ENCODE measurements at regions not wholly inside any gene's neighbourhood (a gene's known extent, or its start where the extent isn't known, plus 50 kb on each side); places are given as distances from the start of the nearest gene placed in this dataset.

DNA sequence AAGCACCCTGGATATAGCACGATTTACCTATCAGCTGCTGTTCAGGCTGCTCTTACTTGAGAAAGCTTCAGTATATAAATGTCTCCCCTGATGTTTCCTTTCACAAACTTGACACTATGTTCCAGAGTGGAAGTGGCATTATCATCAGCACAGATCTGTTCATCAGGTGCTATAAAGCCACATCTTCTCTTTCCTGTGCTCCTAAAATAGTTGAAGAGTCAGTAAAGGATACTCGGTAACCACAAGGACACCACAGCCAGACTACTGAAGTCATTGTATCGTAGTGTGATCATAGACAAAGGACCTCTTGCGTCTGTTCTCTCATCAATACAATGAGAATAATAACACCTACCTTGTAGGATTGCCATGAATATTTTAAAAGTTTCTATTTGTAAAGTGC lies 841.0 kb upstream of the CELF4 start:
- no peak for DNase-seq (ENCODE audit: low spot score)

- DNase-seq (ENCODE audit: low spot score), result no peak
Observed at GRCh38 chr18:38402509-38402908, 836.9 kb upstream of the CELF4 start.

GRCh38 chr18:38397094-38397493 lies 831.5 kb upstream of the CELF4 start:
- no peak for DNase-seq (ENCODE audit: low spot score)

GRCh38 chr18:38386146-38386545 lies 820.5 kb upstream of the CELF4 start:
- no peak for DNase-seq (ENCODE audit: low spot score)

DNA sequence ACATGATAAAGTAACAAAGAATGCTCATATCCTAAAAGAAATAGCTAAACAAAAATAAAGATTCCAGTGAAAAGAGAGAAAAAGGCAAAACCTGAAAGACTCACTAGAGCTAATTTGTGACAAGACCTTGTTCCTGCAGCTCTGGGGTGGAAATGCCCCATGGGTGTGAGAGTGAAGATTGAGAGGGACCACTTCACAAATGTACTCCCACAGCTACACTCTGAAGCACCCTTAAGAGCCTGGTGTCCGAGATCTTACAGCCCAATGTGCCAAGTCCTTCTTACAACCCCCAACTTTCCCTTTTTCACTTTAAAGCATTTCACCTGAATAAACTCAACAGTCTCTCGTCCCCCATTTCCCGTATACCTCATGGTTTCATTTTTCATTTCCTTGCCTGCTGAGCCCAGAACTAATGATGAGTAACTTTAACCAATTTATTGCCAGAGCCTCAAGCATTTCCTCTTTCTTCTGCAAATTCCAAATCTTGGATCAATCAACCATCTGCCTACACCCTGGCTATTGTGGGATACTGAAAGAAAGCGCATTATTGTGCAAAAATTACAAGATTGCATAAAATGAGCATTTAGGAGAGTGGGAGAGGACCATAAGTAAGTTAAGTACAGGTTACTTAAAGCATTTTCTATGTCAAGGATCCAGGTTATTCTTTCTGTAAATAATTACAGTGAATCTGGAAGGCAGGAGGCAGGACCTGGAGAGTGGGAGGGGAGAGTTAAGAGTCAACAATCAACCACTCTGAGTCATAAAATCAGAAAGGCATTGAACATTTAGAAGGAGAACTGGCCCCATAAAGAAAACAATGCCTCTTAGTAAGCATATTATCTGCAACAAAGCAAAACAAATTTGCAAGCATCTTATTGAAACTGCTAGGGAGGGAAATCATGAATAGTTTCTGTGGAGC lies 804.4 kb upstream of the CELF4 start:
- DNase-seq (ENCODE audit: low spot score), result no peak

DNA sequence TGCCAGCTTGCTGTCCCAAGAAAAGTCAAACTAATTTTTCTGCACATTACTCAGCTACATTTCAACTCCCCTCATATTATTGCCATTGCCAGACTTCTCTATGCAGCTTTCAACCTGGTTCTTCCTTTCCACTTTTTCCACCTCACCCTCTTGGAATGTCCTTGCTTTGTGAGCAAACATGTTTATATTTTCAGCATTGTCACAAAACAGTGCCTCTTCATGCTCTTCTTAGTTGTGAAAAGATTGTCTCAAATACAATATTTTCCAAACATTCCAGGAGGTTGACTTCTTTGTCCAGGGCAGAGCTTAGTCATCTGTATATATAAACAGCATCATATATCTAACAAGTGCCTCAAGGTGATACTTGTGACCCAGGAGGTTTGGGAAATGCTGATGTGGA lies 803.3 kb upstream of the CELF4 start:
- no peak for DNase-seq (ENCODE audit: low spot score)

- DNase-seq (ENCODE audit: low spot score), result no peak
Observed at GRCh38 chr18:38368246-38368645, 802.6 kb upstream of the CELF4 start.

DNA sequence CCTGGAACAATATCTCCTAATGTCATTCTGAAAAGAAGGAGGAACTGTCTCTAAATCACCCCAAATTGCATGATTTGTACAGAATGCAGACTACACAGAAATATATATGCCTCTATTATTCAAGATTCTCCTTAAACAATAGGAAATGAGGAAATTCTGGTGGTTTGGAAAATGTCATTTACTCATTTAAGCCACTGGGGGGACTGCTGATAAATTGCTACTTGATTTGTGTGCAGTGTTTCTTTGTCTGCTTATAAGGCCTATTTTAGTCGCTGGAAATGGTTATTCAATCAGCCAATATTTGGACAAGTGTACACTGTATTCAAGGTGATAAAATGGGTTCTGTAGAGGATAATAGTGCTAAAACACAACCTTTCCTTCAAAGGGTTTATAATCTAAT lies 801.9 kb upstream of the CELF4 start:
- DNase-seq (ENCODE audit: low spot score), result no peak

GRCh38 chr18:38362286-38362792 lies 796.7 kb upstream of the CELF4 start:
- DNase-seq (ENCODE audit: low spot score), result no peak

DNA sequence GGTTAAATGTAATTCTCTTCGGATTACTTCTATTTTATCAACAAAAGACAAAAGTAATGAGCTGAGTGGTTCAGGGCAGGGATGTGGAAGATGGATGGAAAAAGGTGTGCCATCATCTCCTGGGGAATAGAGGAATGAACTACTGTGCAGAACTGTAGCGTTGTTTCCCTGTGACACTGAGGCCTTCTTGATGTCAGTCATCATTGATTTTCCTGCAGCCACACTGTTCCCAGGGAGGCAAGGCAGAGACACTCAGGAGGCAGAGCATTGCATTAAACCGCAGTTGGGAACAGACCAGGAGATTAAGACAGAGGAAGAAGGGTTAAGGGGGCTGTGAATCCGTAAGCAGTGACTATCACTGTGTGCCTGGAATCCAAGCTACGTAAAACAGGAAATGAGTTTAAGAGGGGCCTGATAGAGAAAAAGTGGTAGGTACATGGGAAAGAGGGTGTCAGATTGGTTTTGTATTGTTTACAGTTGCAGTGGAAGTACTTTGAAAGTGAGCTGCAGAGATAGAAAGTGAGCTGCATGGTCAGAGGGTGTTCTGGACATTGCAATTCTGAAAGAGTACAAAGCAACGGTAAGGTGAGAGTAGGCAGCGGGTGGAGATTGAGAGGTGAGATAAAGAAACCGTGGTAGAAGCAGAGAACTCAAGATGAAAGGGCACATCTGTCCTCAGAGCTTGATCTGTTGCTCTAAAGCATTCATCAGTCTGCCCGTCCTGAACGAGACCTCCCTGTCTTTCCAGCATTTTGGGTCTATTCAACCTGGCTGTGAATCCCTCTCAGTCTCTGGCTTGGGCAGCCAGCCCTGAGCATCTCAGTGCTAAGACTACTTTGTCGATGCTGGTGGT lies 793.4 kb upstream of the CELF4 start:
- no peak for DNase-seq (ENCODE audit: low spot score)

- DNase-seq (ENCODE audit: low spot score), result no peak
Observed at GRCh38 chr18:38353149-38353548, 787.6 kb upstream of the CELF4 start.

- DNase-seq (ENCODE audit: low spot score), result no peak
Observed at GRCh38 chr18:38350141-38350540, 784.5 kb upstream of the CELF4 start.

DNA sequence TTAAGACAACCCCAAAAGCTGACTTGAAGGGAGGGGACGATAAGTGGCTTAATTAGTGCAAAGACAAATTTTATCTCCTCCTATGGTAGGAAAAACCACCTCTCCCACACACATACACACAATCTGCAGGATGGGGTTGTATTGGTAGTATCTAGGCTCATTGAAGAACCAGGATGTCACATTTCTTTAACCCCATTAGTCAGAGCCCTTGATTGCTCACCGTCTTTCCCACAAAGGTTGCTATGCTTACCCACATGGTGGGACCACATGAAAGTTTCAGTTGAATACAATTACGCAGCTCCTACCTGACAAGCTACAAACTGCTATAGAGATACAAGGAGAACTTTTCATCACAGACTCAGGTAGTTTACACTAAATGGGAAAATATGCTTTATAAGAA lies 765.0 kb upstream of the CELF4 start:
- no peak for DNase-seq (ENCODE audit: low spot score)

- DNase-seq (ENCODE audit: low spot score), result no peak
Observed at GRCh38 chr18:38329145-38329544, 763.5 kb upstream of the CELF4 start.

DNA sequence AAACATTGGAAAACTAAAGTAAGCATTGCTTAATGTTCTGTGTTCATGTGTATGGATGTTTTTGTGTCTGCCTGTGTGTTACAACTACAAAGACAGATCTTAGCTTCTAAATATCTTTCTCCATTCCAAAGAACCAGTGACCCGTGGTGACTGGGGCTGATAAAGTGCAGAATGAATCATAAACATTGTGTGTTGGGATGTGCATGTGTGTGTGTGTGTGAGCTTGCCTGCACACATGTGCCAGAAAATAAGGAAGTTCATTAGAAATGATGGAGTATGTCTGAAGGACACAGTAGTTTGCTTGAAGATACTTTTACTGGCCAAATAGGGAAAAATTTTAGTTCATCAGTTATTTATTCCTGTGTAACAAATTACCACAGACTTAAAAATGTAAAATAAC lies 756.6 kb upstream of the CELF4 start:
- no peak for DNase-seq (ENCODE audit: low spot score)

DNA sequence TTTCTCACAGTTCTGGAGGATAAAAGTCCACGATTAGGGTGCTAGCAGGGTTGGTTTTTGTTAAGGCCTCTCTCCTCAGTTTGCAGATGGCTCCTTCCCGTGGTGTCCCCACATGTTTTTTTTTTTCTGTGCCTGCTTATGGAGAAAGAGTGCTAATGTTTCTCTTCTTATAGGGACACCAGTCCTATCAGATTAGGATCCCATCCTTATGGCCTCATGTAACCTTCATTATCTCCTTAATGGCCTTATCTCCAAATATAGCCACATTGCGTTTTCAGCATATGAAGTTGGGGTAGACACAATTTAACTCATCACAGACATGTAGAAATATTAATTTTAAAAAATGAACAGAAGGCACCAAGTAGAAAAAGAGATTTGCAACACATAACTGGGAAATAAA lies 755.7 kb upstream of the CELF4 start:
- DNase-seq (ENCODE audit: low spot score), result no peak

DNA sequence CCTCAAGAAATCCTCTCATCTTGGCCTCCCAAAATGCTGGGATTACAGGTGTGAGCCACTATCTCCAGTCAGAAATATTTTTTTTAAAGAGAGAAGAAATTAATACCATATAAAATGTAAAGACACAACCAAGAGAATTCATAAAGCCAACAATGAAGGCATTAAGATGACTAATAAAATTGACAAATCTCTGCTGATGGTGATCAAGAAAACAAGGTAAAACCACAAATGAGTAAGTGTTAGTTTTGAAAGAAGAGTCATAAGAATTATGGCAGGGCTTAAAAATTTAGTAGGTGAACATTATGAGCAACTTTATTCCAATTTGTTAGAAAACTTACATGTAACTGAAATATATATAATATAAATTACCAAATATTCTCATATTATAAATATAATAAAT lies 752.8 kb upstream of the CELF4 start:
- DNase-seq (ENCODE audit: low spot score), result no peak

GRCh38 chr18:38313831-38314230 lies 748.2 kb upstream of the CELF4 start:
- DNase-seq (ENCODE audit: low spot score), result no peak

- no peak for DNase-seq (ENCODE audit: low spot score)
Observed at GRCh38 chr18:38312532-38312931, 746.9 kb upstream of the CELF4 start.

DNA sequence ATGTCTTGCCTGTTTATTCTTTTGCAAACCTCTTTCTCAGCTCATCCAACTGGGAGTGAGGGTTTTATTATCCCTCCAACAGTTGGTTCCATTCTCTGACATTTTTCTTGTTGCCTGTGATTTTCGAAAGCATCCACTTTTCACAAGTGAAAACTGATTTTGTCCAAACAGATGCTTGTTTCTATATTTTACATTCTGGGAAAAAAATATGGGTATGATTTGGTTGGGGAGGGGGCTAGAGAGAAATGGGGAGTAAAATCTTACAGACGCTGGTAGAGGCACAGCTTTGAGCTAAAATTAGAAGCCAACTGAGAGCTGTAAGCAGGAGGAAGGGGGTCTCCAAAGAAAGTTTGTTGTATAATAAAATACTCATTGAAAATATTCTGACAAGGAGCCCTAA lies 745.3 kb upstream of the CELF4 start:
- DNase-seq (ENCODE audit: low spot score), result no peak

GRCh38 chr18:38307914-38308313 lies 742.3 kb upstream of the CELF4 start:
- no peak for DNase-seq (ENCODE audit: low spot score)

GRCh38 chr18:38305961-38306360 lies 740.4 kb upstream of the CELF4 start:
- DNase-seq (ENCODE audit: low spot score), result no peak

- no peak for DNase-seq (ENCODE audit: low spot score)
Observed at GRCh38 chr18:38301621-38302020, 736.0 kb upstream of the CELF4 start.

Measured in germinal center (tissue), 1 donor.